ENCODE measurements at regions not wholly inside any gene's neighbourhood (a gene's known extent, or its start where the extent isn't known, plus 50 kb on each side); places are given as distances from the start of the nearest gene placed in this dataset.
"Not testable (repeated sequence)": the region's sequence is repeated elsewhere in the genome, so short reads cannot be mapped to it uniquely, and the experiment has no call there.

DNA sequence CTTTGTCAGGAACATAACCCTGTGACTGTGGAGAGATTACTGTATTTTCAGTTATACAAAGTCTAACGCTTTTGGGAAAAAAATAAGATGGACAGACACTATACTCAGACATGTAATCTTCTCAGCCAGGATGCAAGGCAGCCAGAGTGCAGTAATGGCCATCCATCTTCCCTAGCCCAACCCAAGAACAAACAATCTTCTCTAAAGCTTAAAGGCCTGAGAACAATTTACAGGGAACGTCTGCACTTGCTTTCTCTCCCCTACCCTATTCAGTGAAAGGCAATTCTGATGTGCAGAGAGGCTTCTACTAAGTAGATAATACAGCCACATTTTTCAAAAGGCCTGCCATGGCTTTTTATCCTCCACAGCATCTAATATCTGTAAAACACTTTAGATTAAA lies 471.3 kb downstream of the FGF13 start:
- Histone ChIP-seq H3K4me1 (no peaks in the 10 kb centered on the region), H3K4me3 (no peak overlapping the region), H3K36me3 (no peaks in the 10 kb centered on the region), H3K9me3 (no peaks in the 10 kb centered on the region), H3K27ac (no peak overlapping the region), H3K27me3 (no peaks in the 10 kb centered on the region)
- DNase-seq (ENCODE audit: low spot score in 2 of 2): no peak
- intact Hi-C loops (cut with DNase I): no loop called here
- TF ChIP-seq, protein P1, sequence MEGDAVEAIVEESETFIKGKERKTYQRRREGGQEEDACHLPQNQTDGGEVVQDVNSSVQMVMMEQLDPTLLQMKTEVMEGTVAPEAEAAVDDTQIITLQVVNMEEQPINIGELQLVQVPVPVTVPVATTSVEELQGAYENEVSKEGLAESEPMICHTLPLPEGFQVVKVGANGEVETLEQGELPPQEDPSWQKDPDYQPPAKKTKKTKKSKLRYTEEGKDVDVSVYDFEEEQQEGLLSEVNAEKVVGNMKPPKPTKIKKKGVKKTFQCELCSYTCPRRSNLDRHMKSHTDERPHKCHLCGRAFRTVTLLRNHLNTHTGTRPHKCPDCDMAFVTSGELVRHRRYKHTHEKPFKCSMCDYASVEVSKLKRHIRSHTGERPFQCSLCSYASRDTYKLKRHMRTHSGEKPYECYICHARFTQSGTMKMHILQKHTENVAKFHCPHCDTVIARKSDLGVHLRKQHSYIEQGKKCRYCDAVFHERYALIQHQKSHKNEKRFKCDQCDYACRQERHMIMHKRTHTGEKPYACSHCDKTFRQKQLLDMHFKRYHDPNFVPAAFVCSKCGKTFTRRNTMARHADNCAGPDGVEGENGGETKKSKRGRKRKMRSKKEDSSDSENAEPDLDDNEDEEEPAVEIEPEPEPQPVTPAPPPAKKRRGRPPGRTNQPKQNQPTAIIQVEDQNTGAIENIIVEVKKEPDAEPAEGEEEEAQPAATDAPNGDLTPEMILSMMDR (IDR thresholded peaks at IDR 0.05): no peak

DNA sequence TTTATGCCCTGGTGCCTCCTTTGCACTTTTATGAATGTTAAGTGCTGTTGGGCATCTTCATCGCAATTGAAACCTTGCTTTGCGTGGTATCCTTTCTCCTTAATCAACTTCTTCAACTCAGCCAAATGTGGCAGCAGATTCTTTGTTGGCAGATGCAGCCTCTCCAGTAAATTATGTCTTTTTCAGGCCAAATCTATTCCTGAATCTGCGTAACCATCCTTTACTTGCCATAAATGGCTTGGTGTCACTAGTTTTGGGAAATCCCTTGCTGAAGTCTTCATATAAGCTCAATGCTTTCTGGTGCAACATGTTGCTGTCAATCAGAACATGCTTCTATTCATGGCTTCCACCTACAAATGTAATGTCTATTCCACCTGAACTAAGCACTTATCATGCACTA lies 457.5 kb downstream of the FGF13 start:
- H3K4me1 ChIP-seq: no peaks in the 10 kb centered on the region
- intact Hi-C loops (cut with DNase I): no loop called here
- TF ChIP-seq, protein P1 (IDR thresholded peaks at IDR 0.05): no peak

DNA sequence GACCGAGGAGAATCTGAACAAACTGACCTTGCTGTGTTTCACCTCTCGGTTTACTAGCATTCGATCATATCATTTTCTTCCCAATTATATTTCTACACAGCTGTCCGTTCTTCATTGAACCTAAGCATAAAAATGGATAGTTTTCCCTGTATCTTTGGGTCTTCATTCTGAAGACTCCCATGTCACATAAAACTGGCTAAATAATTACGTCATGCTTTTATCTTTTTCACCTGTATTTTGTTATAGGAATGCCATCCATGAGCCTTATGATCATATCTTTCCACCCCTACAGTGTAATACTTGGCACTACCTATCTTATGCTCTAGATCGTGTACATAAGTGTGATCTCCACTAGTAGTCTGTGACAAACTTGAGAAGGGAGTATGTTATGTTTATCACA lies 456.1 kb downstream of the FGF13 start:
- no peak overlapping the region for H3K27ac ChIP-seq
- no peaks in the 10 kb centered on the region for H3K4me1 ChIP-seq
- TF ChIP-seq, protein P1 (IDR thresholded peaks at IDR 0.05): no peak
- no peaks in the 10 kb centered on the region for H3K36me3 ChIP-seq
- no peak overlapping the region for H3K4me3 ChIP-seq
- no peaks in the 10 kb centered on the region for H3K27me3 ChIP-seq
- DNase-seq (ENCODE audit: low spot score in 2 of 2): no peak
- no peaks in the 10 kb centered on the region for H3K9me3 ChIP-seq
- intact Hi-C loops (cut with DNase I): no loop called here

More for the DNA sequence above, 457.5 kb downstream of the FGF13 start:
- H3K27me3 ChIP-seq: no peaks in the 10 kb centered on the region
- H3K9me3 ChIP-seq: no peaks in the 10 kb centered on the region
- no peak for DNase-seq (ENCODE audit: low spot score in 2 of 2)
- H3K36me3 ChIP-seq: no peaks in the 10 kb centered on the region
- H3K4me3 ChIP-seq: no peak overlapping the region
- H3K27ac ChIP-seq: no peak overlapping the region

DNA sequence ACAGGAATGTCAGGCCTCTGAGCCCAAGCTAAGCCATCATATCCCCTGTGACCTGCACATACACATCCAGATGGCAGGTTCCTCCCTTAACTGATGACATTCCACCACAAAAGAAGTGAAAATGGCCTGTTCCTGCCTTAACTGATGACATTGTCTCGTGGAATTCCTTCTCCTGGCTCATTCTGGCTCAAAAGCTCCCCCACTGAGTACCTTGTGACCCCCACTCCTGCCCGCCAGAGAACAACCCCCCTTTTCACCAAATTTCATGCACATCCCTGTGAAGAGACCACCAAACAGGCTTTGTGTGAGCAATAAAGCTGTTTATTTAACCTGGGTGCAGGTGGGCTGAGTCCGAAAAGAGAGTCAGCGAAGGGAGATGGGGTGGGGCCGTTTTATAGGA lies 447.4 kb downstream of the FGF13 start:
- intact Hi-C loops (cut with DNase I): not testable (repeated sequence)

DNA sequence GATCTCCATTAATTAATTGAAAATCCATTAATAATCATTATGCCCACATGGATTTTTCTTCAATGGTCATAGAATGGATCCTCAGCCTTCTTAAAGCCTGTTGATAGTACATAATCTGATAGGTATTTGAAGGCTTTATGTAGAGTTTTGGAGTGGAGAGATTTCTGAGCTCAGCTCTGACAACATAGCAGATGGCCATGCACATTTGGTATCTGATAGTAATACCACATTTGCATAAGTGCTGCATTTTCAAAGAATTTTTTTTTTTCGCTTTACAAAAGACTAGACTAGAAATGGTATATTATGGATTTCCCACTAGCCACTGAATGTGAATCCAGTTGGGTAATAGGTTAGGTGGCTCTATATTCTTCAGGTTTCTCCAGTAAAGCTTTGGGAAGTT lies 440.6 kb downstream of the FGF13 start:
- no peak overlapping the region for H3K4me3 ChIP-seq
- H3K9me3 ChIP-seq: no peaks in the 10 kb centered on the region
- TF ChIP-seq, protein P1 (IDR thresholded peaks at IDR 0.05): no peak
- H3K4me1 ChIP-seq: no peaks in the 10 kb centered on the region
- H3K36me3 ChIP-seq: no peaks in the 10 kb centered on the region
- intact Hi-C loops (cut with DNase I): no loop called here
- H3K27me3 ChIP-seq: no peaks in the 10 kb centered on the region
- H3K27ac ChIP-seq: no peak overlapping the region
- DNase-seq (ENCODE audit: low spot score in 2 of 2): no peak

More for the DNA sequence above, 447.4 kb downstream of the FGF13 start:
- not testable (repeated sequence) for H3K27me3 ChIP-seq; H3K27ac ChIP-seq; H3K4me1 ChIP-seq; DNase-seq (ENCODE audit: low spot score in 2 of 2); H3K4me3 ChIP-seq; H3K36me3 ChIP-seq; H3K9me3 ChIP-seq

DNA sequence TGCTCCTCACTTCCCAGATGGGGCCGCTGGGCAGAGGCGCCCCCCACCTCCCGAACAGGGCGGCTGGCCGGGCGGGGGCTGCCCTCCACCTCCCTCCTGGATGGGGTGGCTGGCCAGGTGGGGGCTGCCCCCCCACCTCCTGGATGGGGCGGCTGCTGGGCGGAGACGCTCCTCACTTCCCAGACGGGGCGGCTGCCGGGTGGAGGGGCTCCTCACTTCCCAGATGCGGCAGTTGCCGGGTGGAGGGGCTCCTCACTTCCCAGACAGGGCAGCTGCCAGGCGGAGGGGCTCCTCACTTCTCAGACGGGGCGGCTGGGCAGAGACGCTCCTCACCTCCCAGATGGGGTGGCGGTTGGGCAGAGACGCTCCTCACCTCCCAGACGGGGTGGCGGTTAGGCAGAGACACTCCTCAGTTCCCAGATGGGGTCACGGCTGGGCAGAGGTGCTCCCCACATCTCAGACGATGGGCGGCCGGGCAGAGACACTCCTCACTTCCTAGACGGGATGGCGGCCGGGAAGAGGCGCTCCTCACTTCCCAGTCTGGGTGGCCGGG lies 428.8 kb downstream of the FGF13 start:
- H3K4me1 ChIP-seq; H3K4me3 ChIP-seq; DNase-seq (ENCODE audit: low spot score in 2 of 2); H3K27ac ChIP-seq; H3K27me3 ChIP-seq; H3K36me3 ChIP-seq; intact Hi-C loops (cut with DNase I); H3K9me3 ChIP-seq: not testable (repeated sequence)
